ENCODE measurements at regions not wholly inside any gene's neighbourhood (a gene's known extent, or its start where the extent isn't known, plus 50 kb on each side); places are given as distances from the start of the nearest gene placed in this dataset.
"Not testable (repeated sequence)": the region's sequence is repeated elsewhere in the genome, so short reads cannot be mapped to it uniquely, and the experiment has no call there.

DNA sequence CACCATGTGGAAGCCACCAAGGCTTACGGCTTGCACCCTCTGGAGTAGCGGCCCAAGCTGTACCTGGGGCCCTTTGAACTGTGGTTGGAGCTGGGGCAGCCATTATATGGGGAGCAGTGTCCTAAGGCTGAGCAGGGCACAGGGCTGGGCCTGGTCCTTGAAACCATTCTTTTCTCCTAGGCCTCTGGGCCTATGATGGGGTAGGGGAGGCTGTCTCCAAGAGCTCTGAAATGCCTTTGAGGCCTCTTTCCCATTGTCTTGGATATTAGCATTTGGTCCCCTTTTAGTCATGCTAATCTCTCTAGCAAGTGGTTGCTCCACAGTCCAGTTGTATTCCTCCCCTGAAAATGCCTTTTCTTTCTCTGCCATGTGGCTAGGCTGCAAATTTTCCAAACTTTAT lies 96.4 kb upstream of the ARX start:
- Histone ChIP-seq H3K4me1 (no peaks in the 10 kb centered on the region), H3K4me3 (no peak overlapping the region), H3K27me3 (no peaks in the 10 kb centered on the region), H3K36me3 (no peaks in the 10 kb centered on the region), H3K9me3 (no peaks in the 10 kb centered on the region), H3K27ac (no peak overlapping the region)
- TF ChIP-seq CTCF (IDR thresholded peaks at IDR 0.05): no peak
- no peak for DNase-seq (ENCODE audit: low spot score)

- TF ChIP-seq CTCF (IDR thresholded peaks at IDR 0.05): no peak
- H3K4me3 ChIP-seq: no peak overlapping the region
- no peaks in the 10 kb centered on the region for H3K27me3 ChIP-seq
- DNase-seq (ENCODE audit: low spot score): no peak
- H3K36me3 ChIP-seq: no peaks in the 10 kb centered on the region
- no peaks in the 10 kb centered on the region for H3K4me1 ChIP-seq
- no peaks in the 10 kb centered on the region for H3K9me3 ChIP-seq
- no peak overlapping the region for H3K27ac ChIP-seq
Observed at GRCh38 chrX:25108481-25108880, 92.7 kb upstream of the ARX start.

DNA sequence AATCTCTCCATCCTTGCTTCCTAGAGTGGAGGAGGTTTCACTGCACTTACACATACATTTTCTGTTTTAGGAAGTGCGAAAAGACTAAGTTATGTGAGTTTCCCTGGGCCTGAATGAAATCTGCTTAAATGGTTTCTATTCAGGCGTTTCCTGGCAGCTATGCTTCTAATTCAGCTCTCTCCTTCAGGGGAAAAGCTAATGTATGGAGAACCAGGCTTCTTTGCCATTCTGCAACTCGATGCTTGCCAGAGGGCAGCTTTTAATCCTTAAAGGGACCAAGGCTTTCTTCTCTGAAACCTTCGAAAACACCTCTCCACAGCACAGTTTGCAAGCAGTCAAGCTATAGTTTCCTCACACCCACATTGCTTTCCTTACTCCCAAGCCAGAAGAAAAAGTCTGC lies 89.5 kb upstream of the ARX start:
- no peak for DNase-seq (ENCODE audit: low spot score)
- Histone ChIP-seq H3K36me3 (no peaks in the 10 kb centered on the region), H3K9me3 (no peaks in the 10 kb centered on the region), H3K4me1 (no peaks in the 10 kb centered on the region), H3K4me3 (no peak overlapping the region), H3K27me3 (no peaks in the 10 kb centered on the region), H3K27ac (no peak overlapping the region)
- no peak for TF ChIP-seq CTCF (IDR thresholded peaks at IDR 0.05)

DNA sequence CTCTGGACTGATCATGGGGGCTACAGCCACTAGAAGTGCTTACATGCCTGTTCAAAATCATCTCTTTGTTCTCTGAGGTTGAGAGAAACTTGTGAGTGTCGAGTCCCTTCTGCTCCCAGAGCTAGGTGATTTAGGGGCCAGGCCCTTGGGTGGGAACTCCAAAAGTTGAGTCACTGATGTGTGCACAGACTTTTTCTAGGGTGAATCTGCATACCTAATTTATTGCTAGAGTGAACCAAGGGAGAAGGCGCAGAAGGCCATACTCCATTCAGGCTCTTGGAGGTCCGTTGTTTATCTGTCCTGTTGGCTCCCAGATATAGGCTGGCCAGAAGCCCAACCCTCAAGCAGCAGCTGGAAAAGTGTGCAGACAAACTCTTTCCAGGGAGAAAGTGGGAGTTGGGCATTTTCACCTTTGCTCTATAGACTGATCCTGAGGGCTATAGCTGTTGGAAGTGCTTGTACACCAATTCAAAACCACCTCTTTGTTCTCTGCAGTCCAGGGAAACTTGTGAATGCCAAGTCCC lies 80.8 kb upstream of the ARX start:
- no peak for TF ChIP-seq CTCF (IDR thresholded peaks at IDR 0.05)
- no peaks in the 10 kb centered on the region for H3K4me1 ChIP-seq
- DNase-seq (ENCODE audit: low spot score): no peak
- no peaks in the 10 kb centered on the region for H3K27me3 ChIP-seq
- H3K9me3 ChIP-seq: no peaks in the 10 kb centered on the region
- no peaks in the 10 kb centered on the region for H3K36me3 ChIP-seq
- no peak overlapping the region for H3K4me3 ChIP-seq
- no peak overlapping the region for H3K27ac ChIP-seq

DNA sequence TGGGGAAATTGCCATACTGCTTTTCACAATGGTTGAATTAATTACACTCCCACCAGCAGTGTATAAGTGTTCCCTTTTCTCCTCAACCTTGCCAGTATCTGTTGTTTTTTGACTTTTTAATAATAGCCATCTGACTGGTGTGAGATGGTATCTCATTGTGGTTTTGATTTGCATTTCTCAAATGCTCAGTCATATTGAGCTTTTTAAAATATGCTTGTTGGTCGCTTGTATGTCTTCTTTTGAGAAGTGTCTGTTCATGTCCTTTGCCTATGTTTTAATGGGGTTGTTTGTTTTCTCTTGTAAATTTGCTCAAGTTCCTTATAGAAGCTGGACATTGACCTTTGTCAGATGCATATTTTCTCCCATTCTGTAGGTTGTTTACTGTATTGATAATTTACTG lies 75.4 kb upstream of the ARX start:
- not testable (repeated sequence) for H3K4me3 ChIP-seq; DNase-seq (ENCODE audit: low spot score); H3K27ac ChIP-seq; H3K27me3 ChIP-seq; H3K4me1 ChIP-seq; H3K36me3 ChIP-seq
- H3K9me3 ChIP-seq: peaks cover 0 to 19% of the 10 kb centered on the region in 2 donors

DNA sequence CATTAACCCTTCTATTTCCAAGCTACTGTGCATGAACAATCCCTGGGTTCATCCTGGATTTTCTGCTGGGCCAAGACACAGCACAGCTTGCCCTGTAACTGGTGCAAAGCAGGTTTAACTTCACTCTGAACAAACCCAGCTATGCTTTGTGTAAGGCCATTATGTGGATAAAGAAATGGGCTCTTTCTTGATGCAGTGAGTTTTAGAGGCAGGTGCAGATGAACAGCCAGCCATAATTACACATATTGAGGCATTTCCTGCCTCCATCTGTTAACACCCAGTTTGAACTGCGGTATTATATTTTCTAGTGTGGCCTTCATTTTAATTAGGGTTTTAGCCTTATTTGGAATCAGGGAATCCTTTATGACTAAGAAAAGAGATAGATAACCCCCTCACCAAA lies 68.7 kb upstream of the ARX start:
- no peak for DNase-seq (ENCODE audit: low spot score)
- no peaks in the 10 kb centered on the region for H3K4me1 ChIP-seq
- H3K36me3 ChIP-seq: no peaks in the 10 kb centered on the region
- no peaks in the 10 kb centered on the region for H3K27me3 ChIP-seq
- H3K4me3 ChIP-seq: no peak overlapping the region
- peaks cover 0 to 17% of the 10 kb centered on the region in 2 donors for H3K9me3 ChIP-seq
- H3K27ac ChIP-seq: no peak overlapping the region
- no peak for TF ChIP-seq CTCF (IDR thresholded peaks at IDR 0.05)
